GM19463 (cell line): ENCODE measurements at regions not wholly inside any gene's neighbourhood (a gene's known extent, or its start where the extent isn't known, plus 50 kb on each side); places are given as distances from the start of the nearest gene placed in this dataset.
"Not testable (repeated sequence)": the region's sequence is repeated elsewhere in the genome, so short reads cannot be mapped to it uniquely, and the experiment has no call there.

Source experiments
- ATAC-seq: cut with Tn5 transposase; IDR thresholded peaks from one replicate; pipeline ENCODE4 v1.9.1; 2021; ENCODE audit warnings: mild to moderate bottlenecking, moderate library complexity; ENCODE audit not compliant: unreplicated experiment

GRCh38 chr9:124164811-124165210, 92.9 kb upstream of the NEK6 start:
- ATAC-seq: no peak

GRCh38 chr9:124174433-124174832, 83.3 kb upstream of the NEK6 start:
- ATAC-seq: no peak

- ATAC-seq: not testable (repeated sequence)
Observed at GRCh38 chr9:124177522-124177921, 80.2 kb upstream of the NEK6 start.

- ATAC-seq: no peak
Observed at GRCh38 chr9:124179196-124180071, 78.3 kb upstream of the NEK6 start.

- no peak for ATAC-seq
Observed at GRCh38 chr9:124180557-124180956, 77.2 kb upstream of the NEK6 start.

- no peak for ATAC-seq
Observed at GRCh38 chr9:124182741-124183140, 75.0 kb upstream of the NEK6 start.

GRCh38 chr9:124183772-124184171, 74.0 kb upstream of the NEK6 start:
- ATAC-seq: no peak

- ATAC-seq: no peak
Observed at GRCh38 chr9:124185413-124185812, 72.3 kb upstream of the NEK6 start.

- ATAC-seq: no peak
Observed at GRCh38 chr9:124187311-124187710, 70.4 kb upstream of the NEK6 start.

GRCh38 chr9:124188331-124189110, 69.2 kb upstream of the NEK6 start:
- ATAC-seq: no peak

- ATAC-seq: no peak
Observed at GRCh38 chr9:124190761-124191160, 67.0 kb upstream of the NEK6 start.

GRCh38 chr9:124191691-124192395, 65.9 kb upstream of the NEK6 start:
- no peak for ATAC-seq

- ATAC-seq: no peak
Observed at GRCh38 chr9:124196814-124197176, 61.0 kb upstream of the NEK6 start.

- peak; percentile 57 for ATAC-seq
Observed at GRCh38 chr9:124197177-124198095, 60.3 kb upstream of the NEK6 start.

GRCh38 chr9:124198331-124198730, 59.4 kb upstream of the NEK6 start:
- ATAC-seq: no peak

- ATAC-seq: no peak
Observed at GRCh38 chr9:124198948-124199347, 58.8 kb upstream of the NEK6 start.

GRCh38 chr9:124199474-124199873, 58.3 kb upstream of the NEK6 start:
- no peak for ATAC-seq

- ATAC-seq: peak; percentile 81
Observed at GRCh38 chr9:124202447-124202971, 55.2 kb upstream of the NEK6 start.

- no peak for ATAC-seq
Observed at GRCh38 chr9:124205686-124206352, 51.9 kb upstream of the NEK6 start.

- no peak for ATAC-seq
Observed at GRCh38 chr9:124206391-124206790, 51.4 kb upstream of the NEK6 start.
